GM12874 (cell line): ENCODE measurements at regions not wholly inside any gene's neighbourhood (a gene's known extent, or its start where the extent isn't known, plus 50 kb on each side); places are given as distances from the start of the nearest gene placed in this dataset.

Experiments
- TF ChIP-seq, protein P1 (sequence below): IDR thresholded peaks from 2 replicates; pipeline ENCODE4 v1.5.1; 2011; ENCODE audit warnings: low read depth, mild to moderate bottlenecking, control low read depth, low read length, moderate library complexity; ENCODE audit not compliant: insufficient read depth

DNA sequence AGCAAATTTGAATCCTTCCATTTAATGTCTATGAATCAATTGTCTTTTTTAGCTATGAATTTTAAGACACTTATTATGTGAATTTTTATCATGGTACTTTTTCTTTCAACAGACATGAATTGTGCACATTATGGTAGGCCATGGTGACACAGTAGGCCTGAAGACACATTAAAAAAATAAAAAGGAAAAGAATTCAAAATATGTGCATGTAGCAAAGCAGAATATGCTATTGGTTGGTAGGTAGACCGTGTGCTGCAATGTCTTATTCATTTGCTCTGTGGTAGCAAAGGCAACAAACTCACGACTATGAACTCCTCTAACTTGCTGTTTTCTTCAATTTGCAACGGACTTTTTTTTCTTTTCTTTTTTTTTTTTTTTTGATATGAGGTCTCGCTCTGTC lies 50.0 kb upstream of the EPHA3 start:
- TF ChIP-seq, protein P1, sequence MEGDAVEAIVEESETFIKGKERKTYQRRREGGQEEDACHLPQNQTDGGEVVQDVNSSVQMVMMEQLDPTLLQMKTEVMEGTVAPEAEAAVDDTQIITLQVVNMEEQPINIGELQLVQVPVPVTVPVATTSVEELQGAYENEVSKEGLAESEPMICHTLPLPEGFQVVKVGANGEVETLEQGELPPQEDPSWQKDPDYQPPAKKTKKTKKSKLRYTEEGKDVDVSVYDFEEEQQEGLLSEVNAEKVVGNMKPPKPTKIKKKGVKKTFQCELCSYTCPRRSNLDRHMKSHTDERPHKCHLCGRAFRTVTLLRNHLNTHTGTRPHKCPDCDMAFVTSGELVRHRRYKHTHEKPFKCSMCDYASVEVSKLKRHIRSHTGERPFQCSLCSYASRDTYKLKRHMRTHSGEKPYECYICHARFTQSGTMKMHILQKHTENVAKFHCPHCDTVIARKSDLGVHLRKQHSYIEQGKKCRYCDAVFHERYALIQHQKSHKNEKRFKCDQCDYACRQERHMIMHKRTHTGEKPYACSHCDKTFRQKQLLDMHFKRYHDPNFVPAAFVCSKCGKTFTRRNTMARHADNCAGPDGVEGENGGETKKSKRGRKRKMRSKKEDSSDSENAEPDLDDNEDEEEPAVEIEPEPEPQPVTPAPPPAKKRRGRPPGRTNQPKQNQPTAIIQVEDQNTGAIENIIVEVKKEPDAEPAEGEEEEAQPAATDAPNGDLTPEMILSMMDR: no peak
